PC-3 (cell line): ENCODE measurements at regions not wholly inside any gene's neighbourhood (a gene's known extent, or its start where the extent isn't known, plus 50 kb on each side); places are given as distances from the start of the nearest gene placed in this dataset.

Source experiments
- ATAC-seq: fragments of 200-7000 bp; cut with Tn5 transposase; 2 replicates; pipeline ENCODE4 v1.9.1; 2020; ENCODE audit warnings: mild to moderate bottlenecking, moderate library complexity
- BruUV-seq: library from RNA; stranded (reverse); fragments of 400-500 nt; replicated peaks from 2 replicates; lab custom pipeline; 2021; lab: Mats Ljungman, UMichigan
- CTCF ChIA-PET: fragments of 300-600 bp; sonication (Branson Sonifier 250); formaldehyde crosslinking; loops from one replicate; lab custom pipeline; 2022; ENCODE audit warnings: antibody characterized with exemption; lab: Charles Lee
- POLR2A ChIA-PET: fragments of 300-600 bp; sonication (Branson Sonifier 250); formaldehyde crosslinking; loops from one replicate; lab custom pipeline; 2022; ENCODE audit warnings: antibody characterized with exemption; ENCODE audit not compliant: unreplicated experiment; lab: Charles Lee
- DNase-seq: peaks from one replicate; pipeline ENCODE4 v3.0.0-alpha.2; 2015
- H2AFZ ChIP-seq: fragments of 300-600 bp; sonication (generic); 2 replicates; pipeline ENCODE4 v1.6.0; 2016; ENCODE audit warnings: antibody characterized with exemption, low read length
- H3F3A ChIP-seq: fragments of 300-600 bp; sonication (generic); one replicate; pipeline ENCODE4 v1.6.0; 2017; ENCODE audit warnings: antibody characterized with exemption, low read length, control low read depth, mild to moderate bottlenecking; ENCODE audit not compliant: unreplicated experiment
- H3K27ac ChIP-seq: fragments of 300-600 bp; sonication (generic); 2 replicates; pipeline ENCODE4 v1.5.1; 2016; ENCODE audit warnings: mild to moderate bottlenecking, low read length
- H3K27me3 ChIP-seq: fragments of 300-600 bp; sonication (generic); 2 replicates; pipeline ENCODE4 v1.6.1; 2016; ENCODE audit warnings: low read length, mixed read lengths
- H3K36me3 ChIP-seq: fragments of 300-600 bp; sonication (generic); 2 replicates; pipeline ENCODE4 v1.6.1; 2016; ENCODE audit warnings: low read depth, mixed run types, low read length, mixed read lengths
- H3K4me1 ChIP-seq: fragments of 300-600 bp; sonication (generic); 2 replicates; pipeline ENCODE4 v1.5.1; 2016; ENCODE audit warnings: low read length; ENCODE audit not compliant: insufficient read depth
- H3K4me2 ChIP-seq: fragments of 300-600 bp; sonication (generic); 2 replicates; pipeline ENCODE4 v1.6.0; 2016; ENCODE audit warnings: low read length
- H3K4me3 ChIP-seq: fragments of 300-600 bp; sonication (generic); 2 replicates; pipeline ENCODE4 v1.5.1; 2016; ENCODE audit warnings: mild to moderate bottlenecking, low read length, mixed read lengths
- H3K79me2 ChIP-seq: fragments of 300-600 bp; sonication (generic); 2 replicates; pipeline ENCODE4 v1.6.1; 2017; ENCODE audit warnings: low read length, mixed read lengths
- H3K9ac ChIP-seq: fragments of 300-600 bp; sonication (generic); 2 replicates; pipeline ENCODE4 v1.6.0; 2016; ENCODE audit warnings: mild to moderate bottlenecking, low read length
- H3K9me2 ChIP-seq: fragments of 300-600 bp; sonication (generic); replicated peaks from 2 replicates; pipeline ENCODE4 v1.6.1; 2016; ENCODE audit warnings: mixed run types, low read length, mixed read lengths
- H3K9me3 ChIP-seq: fragments of 300-600 bp; sonication (generic); 2 replicates; pipeline ENCODE4 v1.6.1; 2016; ENCODE audit warnings: low read length, mixed read lengths
- H4K20me1 ChIP-seq: fragments of 300-600 bp; sonication (generic); 2 replicates; pipeline ENCODE4 v1.6.1; 2016; ENCODE audit warnings: low read length, mixed read lengths
- CTCF ChIP-seq: fragments of 300-600 bp; sonication (generic); conservative IDR thresholded peaks from 2 replicates; pipeline ENCODE4 v1.5.1; 2017; ENCODE audit warnings: antibody characterized with exemption, low read depth, mild to moderate bottlenecking, low read length
- EZH2 ChIP-seq: fragments of 300-600 bp; sonication (generic); IDR thresholded peaks from one replicate; pipeline ENCODE4 v1.6.1; 2017; ENCODE audit warnings: antibody characterized with exemption, mild to moderate bottlenecking, low read length; ENCODE audit not compliant: unreplicated experiment
- EZH2phosphoT487 ChIP-seq: fragments of 300-600 bp; sonication (generic); IDR thresholded peaks from 2 replicates; pipeline ENCODE4 v1.6.1; 2018; ENCODE audit warnings: mild to moderate bottlenecking, antibody characterized with exemption, low read length, borderline replicate concordance
- intact Hi-C: fragments of 100-400 bp; cut with micrococcal nuclease; formaldehyde crosslinking; loops from 2 replicates; pipeline ENCODE4 v1.9.0; 2023

GRCh38 chrX:63993936-63994335 is 208.9 kb upstream of the ARHGEF9 start:
- H3F3A ChIP-seq: no peaks in the 10 kb centered on the region
- H3K27ac ChIP-seq: no peak overlapping the region
- no peaks in the 10 kb centered on the region for H3K9me2 ChIP-seq
- H3K9ac ChIP-seq: no peak overlapping the region
- CTCF ChIA-PET: no interaction called here
- no peaks in the 10 kb centered on the region for H3K36me3 ChIP-seq
- no peaks in the 10 kb centered on the region for H3K79me2 ChIP-seq
- H3K4me2 ChIP-seq: no peak overlapping the region
- H4K20me1 ChIP-seq: no peaks in the 10 kb centered on the region
- no peak for TF ChIP-seq EZH2phosphoT487
- no peak for TF ChIP-seq CTCF
- no peak for TF ChIP-seq EZH2
- POLR2A ChIA-PET: no interaction called here
- H3K9me3 ChIP-seq: no peaks in the 10 kb centered on the region
- no peak overlapping the region for H2AFZ ChIP-seq
- no TSS peak for BruUV-seq
- intact Hi-C loops: no loop called here
- no peaks in the 10 kb centered on the region for H3K4me1 ChIP-seq
- H3K27me3 ChIP-seq: no peaks in the 10 kb centered on the region
- ATAC-seq: no peak
- DNase-seq: no peak
- H3K4me3 ChIP-seq: no peak overlapping the region

- Histone ChIP-seq H3K4me3 (no peak overlapping the region), H2AFZ (no peak overlapping the region), H3K79me2 (no peaks in the 10 kb centered on the region), H3K4me1 (no peaks in the 10 kb centered on the region), H4K20me1 (no peaks in the 10 kb centered on the region), H3F3A (no peaks in the 10 kb centered on the region), H3K27me3 (no peaks in the 10 kb centered on the region), H3K36me3 (no peaks in the 10 kb centered on the region), H3K9ac (no peak overlapping the region), H3K9me2 (no peaks in the 10 kb centered on the region), H3K4me2 (no peak overlapping the region), H3K9me3 (no peaks in the 10 kb centered on the region), H3K27ac (no peak overlapping the region)
- DNase-seq: no peak
- intact Hi-C loops: no loop called here
- BruUV-seq: no TSS peak
- POLR2A ChIA-PET: no interaction called here
- no peak for TF ChIP-seq EZH2
- no peak for TF ChIP-seq CTCF
- TF ChIP-seq EZH2phosphoT487: no peak
- ATAC-seq: no peak
- CTCF ChIA-PET: no interaction called here
Measured at GRCh38 chrX:63985906-63986305, 200.9 kb upstream of the ARHGEF9 start.

GRCh38 chrX:63979480-63979879 is 194.5 kb upstream of the ARHGEF9 start:
- Histone ChIP-seq H3K4me3 (no peak overlapping the region), H3K9me3 (0 out of 2 replicates have a peak, but pooled peaks cover 7% of the 10 kb centered on the region), H3K4me2 (no peak overlapping the region), H3K9me2 (no peaks in the 10 kb centered on the region), H3F3A (no peaks in the 10 kb centered on the region), H2AFZ (no peak overlapping the region), H4K20me1 (no peaks in the 10 kb centered on the region), H3K36me3 (no peaks in the 10 kb centered on the region), H3K4me1 (no peaks in the 10 kb centered on the region), H3K9ac (no peak overlapping the region), H3K79me2 (no peaks in the 10 kb centered on the region), H3K27ac (no peak overlapping the region), H3K27me3 (no peaks in the 10 kb centered on the region)
- no TSS peak for BruUV-seq
- no peak for ATAC-seq
- POLR2A ChIA-PET: no interaction called here
- CTCF ChIA-PET: no interaction called here
- intact Hi-C loops: no loop called here
- no peak for DNase-seq
- TF ChIP-seq CTCF (no peak), EZH2 (no peak), EZH2phosphoT487 (no peak)
